GM12891 (cell line): ENCODE measurements at regions not wholly inside any gene's neighbourhood (a gene's known extent, or its start where the extent isn't known, plus 50 kb on each side); places are given as distances from the start of the nearest gene placed in this dataset.

Experiments used
- POLR2A ChIP-seq: IDR thresholded peaks from 2 replicates; pipeline ENCODE4 v1.6.1; 2011; ENCODE audit warnings: low read depth, low read length, control low read depth
- POLR2AphosphoS5 ChIP-seq: IDR thresholded peaks from 2 replicates; pipeline ENCODE4 v1.6.1; 2011; ENCODE audit warnings: low read depth, low read length, control low read depth
- POU2F2 ChIP-seq: IDR thresholded peaks from 2 replicates; pipeline ENCODE4 v1.6.1; 2011; ENCODE audit warnings: low read depth, mild to moderate bottlenecking, control low read depth, low read length, moderate library complexity
- TAF1 ChIP-seq: IDR thresholded peaks from 2 replicates; pipeline ENCODE4 v1.6.1; 2011; ENCODE audit warnings: low read depth, low read length, control low read depth

- TF ChIP-seq POLR2A = no peak
- TF ChIP-seq POLR2AphosphoS5 = no peak
- no peak for TF ChIP-seq TAF1
- no peak for TF ChIP-seq POU2F2
Observed at GRCh38 chr7:98740643-98741042, 123.6 kb downstream of the NPTX2 start.
